ENCODE measurements at regions not wholly inside any gene's neighbourhood (a gene's known extent, or its start where the extent isn't known, plus 50 kb on each side); places are given as distances from the start of the nearest gene placed in this dataset.

DNA sequence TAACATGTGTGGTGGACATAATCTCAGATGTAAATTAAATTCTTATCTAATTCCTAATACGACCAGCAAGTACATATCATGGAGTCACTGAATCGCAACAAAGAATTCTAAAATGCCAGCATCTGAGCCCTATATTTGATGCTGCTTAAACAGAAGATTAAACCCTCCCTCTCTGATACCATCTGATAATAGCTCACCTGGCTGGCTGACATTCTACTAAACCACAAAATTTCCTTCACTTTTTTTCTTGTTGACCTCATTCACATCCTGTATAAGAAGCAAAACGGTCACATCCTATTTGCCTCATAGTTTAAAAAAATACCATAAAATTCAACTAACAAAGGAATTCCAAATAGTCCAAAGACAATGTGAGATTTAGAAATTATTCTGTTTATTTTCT lies 371.6 kb upstream of the SLC8A1 start:
- Histone ChIP-seq H3K4me1 (no peaks in the 10 kb centered on the region), H3K27ac (no peak overlapping the region), H3K36me3 (no peaks in the 10 kb centered on the region), H3K9me3 (no peaks in the 10 kb centered on the region), H3K27me3 (no peaks in the 10 kb centered on the region), H3K4me3 (no peak overlapping the region)
- no peak for TF ChIP-seq EP300 (IDR thresholded peaks at IDR 0.05)
- TF ChIP-seq POLR2A (IDR thresholded peaks at IDR 0.05), result no peak
- TF ChIP-seq, protein P1, sequence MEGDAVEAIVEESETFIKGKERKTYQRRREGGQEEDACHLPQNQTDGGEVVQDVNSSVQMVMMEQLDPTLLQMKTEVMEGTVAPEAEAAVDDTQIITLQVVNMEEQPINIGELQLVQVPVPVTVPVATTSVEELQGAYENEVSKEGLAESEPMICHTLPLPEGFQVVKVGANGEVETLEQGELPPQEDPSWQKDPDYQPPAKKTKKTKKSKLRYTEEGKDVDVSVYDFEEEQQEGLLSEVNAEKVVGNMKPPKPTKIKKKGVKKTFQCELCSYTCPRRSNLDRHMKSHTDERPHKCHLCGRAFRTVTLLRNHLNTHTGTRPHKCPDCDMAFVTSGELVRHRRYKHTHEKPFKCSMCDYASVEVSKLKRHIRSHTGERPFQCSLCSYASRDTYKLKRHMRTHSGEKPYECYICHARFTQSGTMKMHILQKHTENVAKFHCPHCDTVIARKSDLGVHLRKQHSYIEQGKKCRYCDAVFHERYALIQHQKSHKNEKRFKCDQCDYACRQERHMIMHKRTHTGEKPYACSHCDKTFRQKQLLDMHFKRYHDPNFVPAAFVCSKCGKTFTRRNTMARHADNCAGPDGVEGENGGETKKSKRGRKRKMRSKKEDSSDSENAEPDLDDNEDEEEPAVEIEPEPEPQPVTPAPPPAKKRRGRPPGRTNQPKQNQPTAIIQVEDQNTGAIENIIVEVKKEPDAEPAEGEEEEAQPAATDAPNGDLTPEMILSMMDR (IDR thresholded peaks at IDR 0.05), result no peak
- TF ChIP-seq POLR2AphosphoS5 (IDR thresholded peaks at IDR 0.05), result no peak
- no peak for DNase-seq
- 67 to 77% (median 70%) methylated on average over 3 of the region's 3 CpGs for WGBS, 5 donors
- intact Hi-C loops (cut with DNase I; ENCODE audit: low total_unique reads), result no loop called here

DNA sequence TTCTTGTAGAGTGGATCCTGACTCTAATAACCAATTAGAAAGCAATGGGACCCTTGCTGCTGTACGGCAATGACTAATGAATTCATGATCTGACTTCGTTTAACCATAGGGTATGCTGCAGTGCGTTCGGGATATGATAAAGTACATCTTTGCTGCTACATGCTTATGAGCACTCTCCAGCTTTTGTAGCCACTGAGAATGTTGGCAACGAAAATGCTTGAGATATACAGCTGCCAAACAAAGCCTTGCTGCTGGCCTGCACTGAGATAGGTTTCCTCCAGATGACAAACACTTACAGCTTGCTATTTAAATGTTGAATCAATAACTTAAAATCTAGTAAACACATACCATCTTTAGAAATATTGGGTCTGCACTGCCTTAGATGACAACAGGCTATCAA lies 372.4 kb upstream of the SLC8A1 start:
- no peak overlapping the region for H3K4me3 ChIP-seq
- WGBS, 5 donors, result 36 to 59% (median 39%) methylated on average over 5 of the region's 5 CpGs
- TF ChIP-seq POLR2A (IDR thresholded peaks at IDR 0.05), result no peak
- no peak for TF ChIP-seq POLR2AphosphoS5 (IDR thresholded peaks at IDR 0.05)
- no peak for TF ChIP-seq EP300 (IDR thresholded peaks at IDR 0.05)
- TF ChIP-seq, protein P1 (IDR thresholded peaks at IDR 0.05), result no peak
- DNase-seq, result peak in 1 of 2 donors; percentile 5
- no peak overlapping the region for H3K27ac ChIP-seq
- H3K9me3 ChIP-seq, result no peaks in the 10 kb centered on the region
- no peaks in the 10 kb centered on the region for H3K27me3 ChIP-seq
- intact Hi-C loops (cut with DNase I; ENCODE audit: low total_unique reads), result no loop called here
- no peaks in the 10 kb centered on the region for H3K4me1 ChIP-seq
- H3K36me3 ChIP-seq, result no peaks in the 10 kb centered on the region

DNA sequence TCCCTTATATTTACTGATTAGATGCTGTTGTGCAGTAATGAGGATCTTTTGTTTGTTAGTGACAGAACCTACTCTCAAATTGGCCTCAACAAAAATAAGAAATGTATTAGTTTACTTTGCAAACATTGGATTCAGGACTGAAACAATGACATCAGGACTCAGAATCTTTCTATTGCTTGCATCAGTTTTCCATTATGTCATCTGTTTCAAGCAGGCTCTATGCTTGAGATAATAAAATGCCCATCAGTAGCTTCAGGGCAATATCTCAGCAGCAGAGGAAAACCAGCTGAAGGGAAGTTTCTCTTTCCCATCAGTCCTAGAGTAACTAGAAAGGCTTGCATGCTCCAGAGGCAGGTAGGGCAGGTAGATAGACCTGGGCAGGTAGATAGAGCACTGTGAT lies 375.5 kb upstream of the SLC8A1 start:
- TF ChIP-seq EP300 (IDR thresholded peaks at IDR 0.05) (no peak), POLR2AphosphoS5 (IDR thresholded peaks at IDR 0.05) (no peak), POLR2A (IDR thresholded peaks at IDR 0.05) (no peak)
- TF ChIP-seq, protein P1 (IDR thresholded peaks at IDR 0.05), result no peak
- Histone ChIP-seq H3K36me3 (no peaks in the 10 kb centered on the region), H3K27ac (no peak overlapping the region), H3K4me3 (no peak overlapping the region), H3K4me1 (no peaks in the 10 kb centered on the region), H3K27me3 (no peaks in the 10 kb centered on the region), H3K9me3 (no peaks in the 10 kb centered on the region)
- intact Hi-C loops (cut with DNase I; ENCODE audit: low total_unique reads), result no loop called here
- no peak for DNase-seq

DNA sequence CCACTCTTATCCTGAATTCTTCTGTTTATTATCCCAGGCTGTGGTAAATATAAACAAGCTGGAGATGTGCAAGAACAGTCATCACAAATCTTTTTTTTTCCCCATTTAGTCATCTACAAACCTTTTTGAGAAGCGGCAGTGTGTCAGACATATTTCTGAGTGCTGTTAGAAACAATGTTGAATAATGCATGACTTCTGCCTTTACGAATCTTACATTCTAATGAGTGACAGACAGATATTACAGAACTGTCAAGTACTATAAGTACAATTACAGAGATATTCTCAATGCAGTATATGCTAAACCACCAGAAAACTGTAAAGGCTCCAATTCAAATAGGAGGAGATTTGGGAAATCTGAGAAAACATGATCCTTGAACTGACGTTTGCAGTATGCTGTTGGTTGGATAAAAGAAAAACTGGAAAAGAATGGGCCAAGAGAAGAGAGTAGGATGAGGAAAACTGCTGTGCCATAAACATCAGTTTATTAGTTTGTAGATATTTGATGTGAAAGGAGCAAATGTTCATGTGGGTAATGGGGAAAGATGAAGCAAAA lies 379.5 kb upstream of the SLC8A1 start:
- H3K27ac ChIP-seq, result no peak overlapping the region
- WGBS, 5 donors, result 44 to 75% (median 62%) methylated on average over 3 of the region's 3 CpGs
- H3K4me1 ChIP-seq, result no peaks in the 10 kb centered on the region
- H3K27me3 ChIP-seq, result no peaks in the 10 kb centered on the region
- TF ChIP-seq POLR2AphosphoS5 (IDR thresholded peaks at IDR 0.05), result no peak
- no peak for TF ChIP-seq POLR2A (IDR thresholded peaks at IDR 0.05)
- no peak for TF ChIP-seq EP300 (IDR thresholded peaks at IDR 0.05)
- TF ChIP-seq, protein P1 (IDR thresholded peaks at IDR 0.05), result no peak
- no peaks in the 10 kb centered on the region for H3K36me3 ChIP-seq
- H3K4me3 ChIP-seq, result no peak overlapping the region
- intact Hi-C loops (cut with DNase I; ENCODE audit: low total_unique reads), result no loop called here
- no peaks in the 10 kb centered on the region for H3K9me3 ChIP-seq
- no peak for DNase-seq

All from stomach (tissue), 8 donors.